T-helper 1 cell (primary cell): ENCODE measurements at regions not wholly inside any gene's neighbourhood (a gene's known extent, or its start where the extent isn't known, plus 50 kb on each side); places are given as distances from the start of the nearest gene placed in this dataset.
A peak's percentile ranks its signal among the peaks of the same experiment; 100 is the strongest.
"Not testable (repeated sequence)": the region's sequence is repeated elsewhere in the genome, so short reads cannot be mapped to it uniquely, and the experiment has no call there.

Experiments used
- DNase-seq, 5 donors: peaks; one replicate each; pipeline ENCODE4 v3.0.0-alpha.2; 2012 to 2020

DNA sequence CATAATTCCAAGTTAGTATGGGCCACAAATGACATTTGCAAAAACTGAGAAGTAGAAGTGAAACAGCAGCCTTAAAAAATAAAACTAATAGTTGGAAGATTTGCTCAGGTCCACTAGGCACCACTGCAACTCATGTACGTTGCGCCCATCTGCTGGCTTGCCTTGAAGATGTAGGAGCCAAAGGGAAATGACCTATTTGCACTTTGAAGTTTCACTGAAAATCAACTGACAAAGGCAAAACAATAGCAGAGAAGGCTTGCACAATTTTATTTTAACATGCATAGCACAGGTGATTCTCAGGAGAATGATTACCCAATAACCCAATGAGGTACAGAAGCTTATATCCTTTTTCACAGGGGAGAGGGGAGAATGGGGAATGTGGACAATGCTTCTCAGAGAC is 170.1 kb upstream of the USP25 start:
- DNase-seq, result no peak

DNA sequence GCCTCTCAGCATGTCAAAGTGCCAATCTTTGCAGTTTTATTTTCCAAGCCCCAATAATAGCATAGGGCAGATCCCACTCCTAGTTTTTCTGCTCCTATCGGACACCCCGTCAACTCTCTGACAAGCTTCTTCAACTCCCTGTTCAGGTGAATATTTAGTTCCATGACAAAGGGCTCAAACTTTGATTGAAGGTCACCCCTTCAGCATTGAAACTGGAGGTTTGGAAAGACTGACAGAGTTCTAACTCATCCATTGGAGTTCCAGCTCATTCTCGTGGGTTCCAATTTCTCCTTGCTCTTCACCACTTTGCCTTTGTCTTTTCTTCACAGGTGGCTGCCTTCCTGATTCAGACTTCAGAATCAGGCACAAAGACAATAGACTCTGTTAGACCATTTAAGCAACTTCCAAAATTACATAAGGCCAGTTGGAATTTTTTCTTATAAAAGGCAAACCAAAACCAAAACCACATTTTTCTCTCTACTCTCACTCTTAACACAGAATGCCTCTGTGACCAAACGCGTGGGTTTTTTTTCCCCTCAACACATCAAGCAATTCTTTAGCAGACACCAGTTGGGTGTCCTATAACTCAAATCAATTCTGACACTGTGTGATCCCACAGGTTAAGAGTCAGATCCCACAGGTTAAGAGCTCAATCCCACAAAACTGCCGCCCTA is 169.3 kb upstream of the USP25 start:
- no peak for DNase-seq

DNA sequence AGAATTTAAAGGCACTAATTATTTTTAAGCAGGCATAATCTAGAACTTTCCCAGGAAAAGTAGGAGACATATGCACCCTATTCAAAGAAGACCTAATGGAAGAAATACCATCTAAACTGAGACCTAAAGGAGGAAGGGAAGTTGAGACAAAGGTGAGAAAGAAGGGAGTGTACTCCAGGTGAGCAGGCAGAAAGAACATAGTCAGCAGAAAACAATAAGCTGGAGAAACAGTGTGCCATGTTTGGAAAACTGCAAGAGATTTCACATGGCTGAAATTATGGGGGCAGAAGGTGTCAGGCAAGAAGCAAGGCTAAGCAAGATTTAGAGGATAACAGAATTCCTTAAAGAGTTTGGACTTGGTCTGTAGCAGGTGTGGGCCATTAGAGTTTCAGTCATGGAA is 167.0 kb upstream of the USP25 start:
- DNase-seq, result no peak

DNA sequence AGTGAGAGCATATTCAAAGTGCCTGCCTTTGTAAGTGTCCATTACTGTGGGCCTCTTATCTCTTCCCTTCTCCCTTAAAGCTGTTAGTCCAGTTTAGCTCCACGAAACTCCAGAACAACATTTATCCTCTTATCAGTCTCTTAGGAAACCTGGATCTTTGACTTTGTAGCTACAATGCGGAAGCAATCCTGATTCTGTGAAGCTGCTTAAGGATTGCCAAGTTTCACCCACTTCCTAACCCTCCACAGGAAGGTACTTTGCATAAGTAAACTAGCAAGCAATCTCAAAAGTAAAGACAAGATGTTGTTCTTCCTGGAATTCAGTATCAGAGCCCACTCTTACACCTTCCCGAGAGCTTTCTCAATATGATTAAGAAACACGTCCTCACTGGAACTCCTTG is 164.9 kb upstream of the USP25 start:
- DNase-seq, result no peak

DNA sequence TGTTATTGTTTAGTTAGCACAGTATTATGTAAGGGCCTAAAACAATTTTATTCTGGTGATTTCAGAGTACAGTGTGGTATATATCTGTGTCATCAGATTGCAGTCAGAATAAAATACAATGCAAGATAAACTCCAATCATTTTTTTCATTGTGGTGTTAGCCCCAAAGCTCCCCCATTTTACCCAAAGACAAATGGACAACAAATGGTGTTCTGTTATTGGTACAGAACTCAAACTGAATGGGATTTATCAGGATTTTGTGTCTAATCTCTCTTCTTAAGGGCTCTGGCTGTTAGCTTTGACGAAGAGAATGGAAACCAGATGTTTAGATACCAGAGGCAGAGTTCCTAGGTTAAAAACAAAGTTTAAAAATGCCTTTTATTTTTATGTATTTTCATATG is 163.1 kb upstream of the USP25 start:
- no peak for DNase-seq

DNA sequence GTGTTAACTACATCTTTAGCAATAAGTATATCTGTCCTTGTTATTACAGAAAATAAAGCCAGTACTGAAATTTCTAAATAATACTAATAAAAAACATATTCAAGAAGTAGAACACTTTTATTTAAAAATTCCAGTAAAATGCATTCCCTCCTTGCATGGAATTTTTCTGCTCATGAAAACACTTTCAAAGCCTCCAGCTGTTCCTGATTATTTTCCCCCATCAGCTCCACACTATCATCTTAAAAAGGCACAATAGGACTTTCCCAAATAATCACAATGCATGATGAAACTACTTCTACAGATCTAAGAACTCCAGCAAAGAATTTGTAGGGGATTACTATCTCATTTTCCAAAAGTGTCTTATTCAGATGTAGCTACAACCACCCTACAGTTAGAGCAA is 162.6 kb upstream of the USP25 start:
- no peak for DNase-seq

DNA sequence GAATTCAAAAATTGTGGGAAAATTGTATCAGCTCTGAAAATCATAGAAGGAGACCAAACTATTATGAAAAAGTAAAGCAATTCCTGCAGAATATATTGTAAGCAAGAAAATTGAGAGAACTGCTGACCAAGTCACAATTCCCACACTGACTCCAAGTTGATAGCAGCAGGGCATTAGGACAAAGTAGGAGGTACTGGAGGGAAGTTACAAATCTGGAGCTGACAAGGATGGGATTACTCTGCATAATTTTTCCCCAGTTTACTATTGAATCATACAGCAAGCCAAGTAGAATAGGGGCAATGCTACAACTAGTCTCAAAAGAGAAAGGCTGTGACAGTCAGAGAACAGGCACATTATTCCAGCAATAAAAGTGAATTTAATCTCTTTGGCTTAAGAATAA is 161.3 kb upstream of the USP25 start:
- DNase-seq, result no peak

DNA sequence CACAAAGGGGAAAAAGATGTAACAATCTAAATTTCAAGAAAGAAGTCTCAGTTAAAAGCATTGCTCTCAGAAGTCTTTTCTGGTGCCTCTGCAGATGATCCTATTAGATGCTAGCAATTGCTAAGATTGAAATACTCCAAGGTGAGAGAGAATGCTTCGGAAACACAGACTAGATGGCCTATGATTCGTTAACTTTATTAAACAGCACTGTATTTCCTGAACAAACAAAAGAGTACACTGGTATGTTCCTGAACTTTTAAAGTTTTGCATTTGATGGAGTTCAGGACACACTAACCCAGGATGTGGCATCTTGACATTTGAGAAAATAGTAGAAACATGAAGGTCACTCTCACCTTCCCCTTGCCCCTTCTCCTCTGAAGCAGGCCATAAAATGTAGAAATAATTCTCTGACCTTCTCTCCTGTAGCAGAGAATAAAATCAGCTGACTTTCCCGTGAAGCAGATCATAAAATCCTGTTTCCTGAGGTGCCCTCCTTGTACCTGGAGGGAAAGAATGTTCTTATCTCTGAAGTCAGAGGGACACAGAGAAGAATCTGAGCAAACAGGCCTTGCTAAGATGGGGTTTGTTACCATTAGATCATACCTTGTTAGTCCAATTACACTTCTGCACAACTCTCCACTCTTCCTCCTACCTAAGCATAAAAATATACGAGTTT is 142.9 kb upstream of the USP25 start:
- no peak for DNase-seq

DNA sequence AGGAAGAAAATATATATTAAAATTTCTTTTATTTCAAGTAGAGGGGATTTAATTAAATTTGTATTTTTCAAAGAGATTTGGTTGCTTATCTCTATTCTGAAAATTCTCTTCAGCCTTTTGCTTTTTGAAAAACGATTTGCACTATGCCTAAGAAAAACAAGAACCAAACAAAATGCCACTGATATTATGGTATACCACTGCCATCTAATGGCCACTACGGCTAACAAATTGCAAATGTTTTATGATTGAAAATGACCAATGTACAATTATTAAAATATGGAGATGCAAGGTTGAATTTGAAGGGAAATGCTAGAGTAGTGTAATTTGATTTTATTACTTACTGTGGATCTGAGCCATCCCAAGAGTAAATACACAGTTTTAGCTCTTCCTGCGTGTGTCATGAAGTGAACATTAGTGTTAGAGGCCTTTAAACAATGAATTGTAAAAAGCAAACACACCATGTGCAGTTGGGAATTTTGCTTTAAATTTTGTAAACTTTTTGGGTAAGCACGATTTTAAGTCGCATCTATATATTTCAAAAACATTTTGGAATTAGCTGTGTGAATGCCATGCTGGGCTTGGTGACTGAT is 137.4 kb upstream of the USP25 start:
- peak in 2 of 5 donors; percentile 4 to 21 for DNase-seq

DNA sequence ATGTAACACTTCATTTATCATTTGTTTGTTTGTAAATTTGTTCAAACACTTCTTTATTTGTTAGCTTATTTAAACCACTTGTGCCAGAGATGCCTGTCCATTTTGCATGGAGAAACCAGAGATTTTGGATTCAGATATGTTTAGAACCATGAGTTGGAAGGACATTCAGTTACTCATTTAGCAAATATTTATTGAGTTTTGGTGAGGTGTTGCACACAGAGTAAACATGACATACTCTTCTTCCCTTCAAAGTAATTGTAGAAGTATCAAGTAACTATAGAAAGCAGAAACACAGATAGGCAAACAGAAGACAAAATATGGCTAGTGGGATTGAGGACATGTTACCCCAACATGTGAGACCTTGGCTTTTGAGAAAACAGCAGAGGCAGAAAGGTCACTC is 136.8 kb upstream of the USP25 start:
- no peak for DNase-seq

DNA sequence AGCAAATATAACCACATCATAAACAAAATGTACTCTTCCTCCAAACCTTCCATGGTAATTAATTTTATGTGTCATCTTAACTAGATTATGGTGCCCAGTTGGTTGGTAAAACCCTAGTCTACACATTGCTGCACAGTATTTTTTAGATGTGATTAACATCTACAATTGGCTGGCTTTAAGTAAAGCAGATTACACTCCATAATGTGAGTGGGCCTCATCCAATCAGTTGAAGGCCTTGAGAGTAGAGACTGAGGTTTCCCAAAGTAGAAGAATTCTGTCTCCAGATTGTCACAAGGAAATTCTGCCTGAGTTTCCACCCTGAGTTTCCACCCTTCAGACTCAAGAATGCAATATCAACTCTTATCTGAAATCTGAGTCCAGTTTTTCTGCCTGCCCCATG is 128.4 kb upstream of the USP25 start:
- DNase-seq, result no peak

DNA sequence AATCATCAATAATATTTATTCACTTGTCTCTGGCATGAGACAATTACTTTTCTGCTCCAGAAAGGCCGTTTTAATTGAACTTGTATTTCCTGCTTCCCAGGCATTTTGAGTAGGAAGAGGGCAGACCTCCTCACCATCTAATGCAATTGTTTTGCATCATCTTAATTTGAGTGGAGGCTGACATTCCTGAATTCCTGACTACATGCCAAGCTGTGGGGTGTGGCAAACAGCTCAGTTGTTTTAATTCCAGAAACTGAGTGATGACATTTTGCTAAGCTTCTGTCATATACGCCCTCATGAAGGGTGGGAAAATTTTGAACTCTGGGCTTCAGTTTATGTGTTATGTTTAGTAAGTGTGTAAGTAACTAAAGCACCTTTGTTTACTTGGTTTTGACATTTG is 125.4 kb upstream of the USP25 start:
- DNase-seq, result no peak

DNA sequence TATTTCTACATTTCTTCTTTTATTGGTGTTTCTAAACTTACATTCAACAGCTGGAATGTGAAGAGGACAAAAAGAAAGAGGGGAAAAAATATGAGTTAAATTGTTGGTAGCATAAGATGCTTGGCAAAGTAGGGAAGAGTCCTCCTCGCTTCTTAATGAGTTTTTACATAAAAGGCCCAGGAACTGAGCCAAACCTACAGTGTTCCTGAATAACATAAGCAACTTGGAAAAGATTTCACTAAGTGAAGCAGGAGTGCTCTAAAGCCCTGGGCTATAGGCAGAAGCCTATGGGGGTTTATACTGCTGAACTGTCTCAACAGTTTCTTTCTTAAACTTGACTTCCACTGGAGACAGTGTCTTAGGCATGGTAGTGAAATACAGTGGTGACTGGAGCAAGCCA is 115.0 kb upstream of the USP25 start:
- no peak for DNase-seq

DNA sequence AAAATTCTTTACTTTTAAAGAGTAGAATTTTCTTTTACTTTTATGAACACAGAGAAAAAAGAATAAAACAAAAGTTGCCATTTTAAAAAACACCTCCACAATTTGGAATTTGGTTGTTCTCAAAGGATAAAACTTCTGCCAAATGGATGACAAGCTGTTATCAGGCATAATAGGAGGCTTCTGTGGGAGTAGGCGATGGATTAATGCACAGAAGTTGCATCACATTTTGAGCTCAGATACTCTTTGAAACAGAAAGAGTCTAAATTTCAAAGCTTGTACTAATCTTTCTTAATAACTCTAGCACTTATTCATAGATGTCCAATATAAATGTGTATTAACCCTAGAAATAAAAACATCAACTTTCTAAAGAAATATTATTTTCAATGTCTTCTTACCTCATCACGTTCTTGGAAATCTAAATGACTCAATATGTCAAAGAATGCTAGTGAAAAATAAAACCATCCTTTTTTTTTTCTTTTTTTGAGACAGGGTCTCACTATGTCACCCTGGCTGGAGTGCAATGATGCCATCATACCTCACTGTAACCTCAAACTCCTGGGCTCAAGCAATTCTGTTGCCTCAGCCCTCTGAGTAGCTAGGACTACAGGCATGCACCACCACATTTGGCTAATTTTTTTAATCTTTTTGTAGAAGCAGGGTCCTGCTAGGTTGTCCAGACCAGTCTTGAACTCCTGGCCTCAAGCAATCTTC is 112.8 kb upstream of the USP25 start:
- DNase-seq, result no peak

DNA sequence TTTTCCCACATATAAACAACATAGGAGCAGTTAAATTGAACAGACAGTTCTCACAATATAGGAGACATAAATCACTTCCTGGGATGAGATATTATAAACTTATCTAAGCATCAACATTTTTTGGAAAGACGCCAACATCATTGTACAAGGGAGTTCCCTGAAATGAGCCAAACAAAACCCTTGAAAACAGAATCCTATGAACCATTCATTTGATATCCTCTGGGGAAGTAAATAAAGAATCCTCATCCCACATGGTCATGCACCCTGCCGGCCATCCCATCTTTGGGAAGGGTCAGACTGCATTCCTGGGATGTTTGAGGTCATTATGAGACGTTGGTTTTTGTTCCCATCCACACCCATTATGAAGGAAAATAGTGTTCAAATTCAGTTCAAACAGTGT is 111.8 kb upstream of the USP25 start:
- DNase-seq, result no peak

DNA sequence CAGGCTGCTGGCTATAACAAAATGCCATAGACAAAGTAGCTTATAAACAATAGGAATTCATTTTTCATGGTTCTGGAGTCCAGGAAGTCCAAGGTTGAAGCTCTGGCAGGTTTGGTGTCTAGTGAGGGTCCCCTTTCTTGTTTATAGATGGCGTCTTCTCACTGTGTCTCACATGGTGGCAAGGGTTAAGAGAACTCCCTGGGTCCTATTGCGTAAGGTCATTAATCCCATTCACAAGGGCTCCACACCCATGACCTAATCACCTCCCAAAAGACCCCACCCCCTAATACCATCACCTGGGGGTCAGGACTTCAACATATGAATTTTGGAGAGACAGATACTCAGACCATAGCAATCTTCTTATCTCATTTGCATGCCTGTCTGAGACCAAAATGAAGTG is 108.9 kb upstream of the USP25 start:
- no peak for DNase-seq

DNA sequence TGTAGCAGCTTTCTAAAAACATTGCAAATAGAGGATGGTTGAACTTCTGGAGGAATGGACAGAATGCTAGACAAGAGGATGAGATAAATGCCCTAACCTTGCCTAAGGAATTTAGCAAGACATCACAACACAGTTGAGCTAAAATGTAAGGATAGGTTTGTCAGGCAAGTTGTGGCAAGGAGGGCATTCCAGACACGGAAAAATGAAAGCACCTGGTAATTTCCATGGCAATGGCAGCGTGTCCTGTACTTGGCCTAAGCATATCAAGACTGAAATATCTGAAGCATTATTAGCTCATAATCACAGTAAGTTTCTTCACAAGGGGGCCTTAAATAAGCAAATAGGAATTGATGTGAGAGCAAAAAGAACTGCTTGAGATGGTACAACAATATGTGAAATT is 105.1 kb upstream of the USP25 start:
- DNase-seq, result no peak

DNA sequence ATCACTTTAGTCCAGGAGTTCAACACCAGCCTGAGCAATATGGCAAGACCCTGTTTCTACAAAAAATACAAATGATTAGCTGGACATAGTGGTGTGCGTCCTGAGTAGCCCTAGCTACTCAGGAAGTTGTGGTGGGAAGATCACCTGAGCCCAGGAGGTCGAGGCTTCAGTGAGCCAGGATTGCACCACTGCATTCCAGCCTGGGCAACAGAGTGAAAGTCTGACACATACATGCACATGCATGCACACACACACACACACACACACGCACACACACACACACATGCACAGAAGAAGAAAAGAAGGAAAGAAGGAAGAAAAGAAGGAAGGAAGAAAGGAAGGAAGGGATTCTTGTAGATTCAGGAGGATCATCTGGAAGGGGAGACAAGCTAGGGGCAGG is 104.4 kb upstream of the USP25 start:
- no peak for DNase-seq

DNA sequence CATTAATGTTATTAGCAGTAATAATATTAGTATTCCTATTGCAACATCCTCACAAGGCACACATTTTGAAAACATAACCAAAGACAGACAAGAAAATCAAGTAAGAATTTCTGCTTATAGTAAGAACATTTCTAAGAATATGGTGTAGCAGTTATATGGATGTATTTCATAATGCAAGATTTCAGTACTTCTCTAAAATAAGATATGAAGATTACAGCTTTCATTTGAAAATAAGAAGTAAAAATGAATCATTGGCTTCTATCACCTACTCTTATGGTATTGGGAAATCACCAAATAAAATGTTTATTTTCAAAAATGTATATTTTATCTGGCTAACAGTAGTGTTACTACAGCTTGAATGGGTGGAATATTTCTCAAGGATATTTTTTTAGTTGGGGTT is 103.8 kb upstream of the USP25 start:
- DNase-seq, result no peak

DNA sequence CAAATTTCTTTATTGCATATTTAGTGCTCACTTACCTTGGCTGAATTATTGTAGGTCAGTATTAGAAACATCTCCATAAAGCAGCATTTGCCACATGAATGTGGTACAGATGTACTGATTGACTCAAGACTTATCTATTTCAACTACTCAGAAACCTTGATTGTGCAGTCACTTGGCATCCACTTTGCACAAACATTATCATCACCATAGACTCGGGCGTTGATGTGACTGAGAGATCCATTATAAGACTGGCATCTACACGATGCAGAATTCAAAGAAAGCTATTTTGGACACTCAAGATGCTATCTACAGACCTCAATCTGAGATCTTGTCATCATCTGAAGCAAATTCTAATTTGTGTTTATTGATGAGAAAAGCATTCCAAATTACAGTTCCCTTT is 102.8 kb upstream of the USP25 start:
- no peak for DNase-seq

DNA sequence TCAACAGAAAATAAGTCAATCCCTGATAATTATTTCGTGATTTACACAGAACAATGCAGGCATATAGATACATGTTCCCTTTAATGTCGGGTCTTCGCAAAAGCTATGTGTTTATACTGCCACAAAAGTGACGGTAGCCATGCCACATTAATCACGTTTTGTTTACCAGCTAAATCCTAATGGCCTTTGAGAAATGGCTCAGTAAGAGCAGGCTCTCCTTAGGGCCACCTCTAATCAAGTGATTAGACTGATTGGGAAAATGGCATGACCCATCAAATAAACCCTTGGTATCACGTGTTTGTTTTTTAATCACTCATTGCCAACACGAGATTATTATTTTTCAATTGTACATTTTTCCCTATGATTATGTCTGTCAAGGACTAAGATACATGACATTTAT is 102.0 kb upstream of the USP25 start:
- no peak for DNase-seq

DNA sequence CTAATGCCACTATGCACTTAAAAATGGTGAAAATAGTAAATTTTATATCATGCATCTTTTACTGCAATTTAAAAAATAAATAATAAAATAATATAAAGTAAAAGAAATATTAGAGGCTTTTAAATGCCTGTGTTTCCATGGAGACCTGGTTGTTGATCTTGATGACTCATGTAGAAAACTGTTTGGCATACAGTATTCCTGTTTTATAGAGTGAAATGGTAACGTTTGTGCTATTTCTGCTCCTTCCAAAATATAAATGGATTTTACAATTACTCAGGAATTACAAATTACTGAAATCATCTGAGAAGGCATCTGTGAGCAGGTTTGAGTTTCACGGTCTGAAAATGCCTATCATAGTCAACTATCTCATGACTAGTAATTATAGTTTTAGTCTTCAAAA is 98.4 kb upstream of the USP25 start:
- no peak for DNase-seq

DNA sequence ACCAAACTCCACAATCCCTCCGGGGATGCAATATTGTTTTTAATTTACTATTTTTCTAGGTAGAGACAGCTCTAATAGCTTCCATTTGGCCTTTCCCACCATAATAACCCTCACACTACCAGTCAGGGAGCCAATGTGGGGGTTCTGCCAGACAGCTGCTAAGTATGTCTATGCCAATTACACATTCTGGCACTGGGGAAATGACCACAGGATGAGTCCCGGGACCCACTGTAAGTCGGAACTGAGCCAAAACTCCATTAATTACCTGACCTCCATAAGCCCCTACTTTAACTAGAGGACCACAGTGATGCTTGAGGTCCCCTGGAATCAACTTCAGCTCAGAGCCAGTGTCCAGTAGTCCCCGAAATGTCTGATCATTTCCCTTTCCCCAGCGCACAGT is 95.2 kb upstream of the USP25 start:
- DNase-seq, result not testable (repeated sequence)
